IPS DF 6.9 (cell line): ENCODE measurements at regions not wholly inside any gene's neighbourhood (a gene's known extent, or its start where the extent isn't known, plus 50 kb on each side); places are given as distances from the start of the nearest gene placed in this dataset.

Source experiments
- DNase-seq: peaks from one replicate; pipeline ENCODE4 v3.0.0-alpha.2; 2013; ENCODE audit warnings: low read depth, low spot score
- H3K27ac ChIP-seq: one replicate; pipeline ENCODE4 v1.5.1; 2013; ENCODE audit warnings: low read length, control low read depth
- H3K27me3 ChIP-seq: 2 replicates; pipeline ENCODE4 v1.6.1; 2013; ENCODE audit warnings: mild to moderate bottlenecking, low read length; ENCODE audit not compliant: control insufficient read depth, insufficient read depth
- H3K36me3 ChIP-seq: 2 replicates; pipeline ENCODE4 v1.6.1; 2013; ENCODE audit warnings: low read length; ENCODE audit not compliant: control insufficient read depth, insufficient read depth
- H3K4me1 ChIP-seq: 2 replicates; pipeline ENCODE4 v1.6.1; 2013; ENCODE audit warnings: low read length; ENCODE audit not compliant: control insufficient read depth, insufficient read depth
- H3K4me3 ChIP-seq: 2 replicates; pipeline ENCODE4 v1.5.1; 2013; ENCODE audit warnings: mild to moderate bottlenecking, low read length
- H3K9me3 ChIP-seq: 2 replicates; pipeline ENCODE4 v1.6.1; 2013; ENCODE audit warnings: low read length, inconsistent platforms; ENCODE audit not compliant: control insufficient read depth, insufficient read depth
- WGBS: extraction: QIAGEN DNeasy Blood & Tissue Kit; methylation state at CpG from one replicate; pipeline ENCODE4 v1.1.7; 2013; ENCODE audit warnings: mixed read lengths, missing lambda C conversion rate; ENCODE audit not compliant: insufficient read length, insufficient coverage; 5-methylcytosine and 5-hydroxymethylcytosine counted together

DNA sequence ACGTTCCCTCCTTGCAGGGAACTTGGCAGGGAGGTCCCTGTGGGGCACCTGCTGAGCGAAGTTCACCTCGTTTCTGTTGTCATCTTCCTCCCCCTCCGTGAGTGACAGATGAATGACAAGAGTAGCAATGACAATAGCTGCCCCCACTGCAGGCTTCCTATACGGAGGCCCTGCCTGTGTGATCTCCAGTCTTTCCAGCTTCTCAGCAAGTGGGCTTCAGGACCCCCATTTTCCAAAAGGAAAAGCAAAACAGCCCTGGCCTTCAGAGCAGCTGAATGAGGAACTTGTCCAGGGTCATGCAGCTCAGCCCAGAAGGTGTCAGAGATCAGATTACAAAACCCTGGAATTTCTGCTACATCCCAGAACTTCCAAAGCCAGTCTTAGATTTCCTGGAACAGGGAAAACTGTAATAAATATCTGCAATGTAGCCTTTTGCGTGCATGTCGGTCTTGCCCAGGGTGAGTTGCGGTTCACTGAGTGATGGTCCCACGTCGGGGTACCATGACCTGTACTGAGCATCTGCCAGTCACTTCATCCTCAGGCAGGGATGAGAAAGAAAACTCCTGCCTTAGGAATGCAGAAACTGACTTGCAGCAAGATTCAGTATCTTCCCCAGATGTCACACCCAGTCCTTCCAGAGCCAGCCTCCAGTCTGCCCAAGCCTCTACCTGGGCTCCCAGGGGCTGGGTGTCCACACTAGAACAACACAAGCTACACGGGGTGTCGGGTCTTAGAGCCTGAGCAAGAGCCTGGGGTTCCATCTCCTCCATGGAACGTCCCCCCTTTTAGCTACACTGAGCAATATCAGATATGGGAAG, 1457.0 kb downstream of the BRD1 start:
- Histone ChIP-seq H3K4me3 (no peak overlapping the region), H3K27me3 (no peaks in the 10 kb centered on the region), H3K27ac (no peak overlapping the region), H3K4me1 (no peaks in the 10 kb centered on the region), H3K9me3 (peaks cover 22% of the 10 kb centered on the region), H3K36me3 (no peaks in the 10 kb centered on the region)
- WGBS = no CpG with 5 or more reads among the region's 13 CpGs
- no peak for DNase-seq

DNA sequence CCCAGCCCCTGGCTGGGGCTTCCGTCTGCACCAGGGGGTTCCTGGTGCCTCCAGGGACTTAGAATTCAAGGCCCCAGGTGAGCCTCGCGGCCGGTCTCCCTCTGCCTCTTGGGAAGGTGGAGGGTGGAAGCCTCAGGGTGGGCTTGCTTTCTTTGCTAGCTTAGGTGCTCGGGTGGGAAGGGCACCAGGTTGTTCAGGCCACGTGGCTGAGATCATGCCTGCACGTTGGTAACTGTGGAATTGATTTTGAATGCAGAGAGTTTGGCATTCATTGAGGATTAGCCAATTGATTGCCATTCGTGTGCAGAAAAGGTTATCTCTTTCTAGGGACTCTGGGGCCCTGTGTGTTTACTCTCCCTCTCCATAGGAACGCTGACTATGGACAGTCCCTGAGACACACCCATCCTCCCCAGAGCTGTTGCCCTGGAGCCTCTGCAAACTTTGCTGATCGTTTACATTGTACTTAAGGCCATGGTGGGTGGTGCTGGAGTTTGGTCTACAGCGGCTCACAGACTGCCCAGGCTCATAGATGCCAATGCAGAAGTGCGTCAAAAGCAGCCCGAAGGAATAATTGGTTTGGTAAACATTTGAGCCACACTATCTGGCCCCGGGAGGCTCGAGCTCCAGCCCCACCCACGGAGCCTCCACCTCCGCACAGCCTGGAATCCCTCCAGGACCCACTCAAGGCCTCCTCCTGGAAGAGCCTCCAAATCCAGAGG, 1457.7 kb downstream of the BRD1 start:
- no peak overlapping the region for H3K27ac ChIP-seq
- H3K4me3 ChIP-seq = no peak overlapping the region
- peaks cover 20% of the 10 kb centered on the region for H3K9me3 ChIP-seq
- no CpG with 5 or more reads among the region's 17 CpGs for WGBS
- no peaks in the 10 kb centered on the region for H3K27me3 ChIP-seq
- no peaks in the 10 kb centered on the region for H3K36me3 ChIP-seq
- no peaks in the 10 kb centered on the region for H3K4me1 ChIP-seq
- DNase-seq = no peak

DNA sequence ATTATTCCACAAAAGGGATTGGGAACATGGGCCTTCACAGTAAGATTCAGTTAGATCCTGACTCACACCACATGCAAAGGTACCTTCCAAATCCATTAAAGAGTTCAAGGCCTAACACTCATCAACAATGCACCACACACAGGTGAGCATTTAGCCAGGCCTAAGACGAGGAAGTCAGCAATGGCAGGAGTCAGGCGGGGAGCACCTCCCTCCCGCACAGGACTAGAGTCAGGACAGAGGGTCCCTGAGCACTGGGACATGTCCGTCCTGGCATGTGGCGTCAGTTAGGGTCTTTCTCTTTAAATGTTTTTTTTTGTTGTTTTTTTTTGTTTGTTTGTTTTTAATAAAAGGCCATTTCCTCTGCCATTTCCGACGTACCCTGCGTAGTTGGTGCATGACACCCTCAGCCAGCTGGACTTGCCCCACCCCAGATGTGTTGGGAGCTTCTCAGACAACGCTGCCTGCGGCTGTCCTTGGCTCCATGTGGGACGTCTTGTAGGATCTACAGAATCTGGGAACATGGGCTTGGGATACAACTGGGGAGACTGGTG, 1458.6 kb downstream of the BRD1 start:
- WGBS = no CpG with 5 or more reads among the region's 11 CpGs
- DNase-seq = no peak
- Histone ChIP-seq H3K4me3 (no peak overlapping the region), H3K9me3 (peaks cover 20% of the 10 kb centered on the region), H3K4me1 (no peaks in the 10 kb centered on the region), H3K36me3 (no peaks in the 10 kb centered on the region), H3K27ac (no peak overlapping the region), H3K27me3 (no peaks in the 10 kb centered on the region)

DNA sequence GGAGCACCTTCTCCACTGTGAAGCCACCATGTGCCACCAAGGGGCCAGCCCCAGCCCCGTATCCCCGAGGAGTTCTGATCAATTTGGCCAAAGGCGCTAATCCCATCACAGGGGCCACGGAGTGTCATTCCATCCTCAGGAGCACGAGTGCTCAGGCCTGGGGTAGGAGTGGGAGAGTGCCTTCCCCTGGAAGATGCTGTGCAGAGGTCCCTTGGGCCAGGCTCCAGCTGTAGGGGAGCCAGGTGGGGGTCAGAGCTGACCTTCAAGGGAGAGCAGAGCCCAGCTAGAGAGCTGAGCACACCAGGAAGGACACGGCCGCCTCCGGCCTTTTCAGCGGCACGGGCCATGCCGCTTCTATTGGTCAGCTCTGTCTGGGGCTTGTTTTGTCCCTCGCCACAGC, 1459.9 kb downstream of the BRD1 start:
- H3K4me1 ChIP-seq = no peaks in the 10 kb centered on the region
- DNase-seq = no peak
- WGBS = no CpG with 5 or more reads among the region's 12 CpGs
- H3K9me3 ChIP-seq = peaks cover 28% of the 10 kb centered on the region
- H3K4me3 ChIP-seq = no peak overlapping the region
- H3K27ac ChIP-seq = no peak overlapping the region
- H3K36me3 ChIP-seq = no peaks in the 10 kb centered on the region
- no peaks in the 10 kb centered on the region for H3K27me3 ChIP-seq

DNA sequence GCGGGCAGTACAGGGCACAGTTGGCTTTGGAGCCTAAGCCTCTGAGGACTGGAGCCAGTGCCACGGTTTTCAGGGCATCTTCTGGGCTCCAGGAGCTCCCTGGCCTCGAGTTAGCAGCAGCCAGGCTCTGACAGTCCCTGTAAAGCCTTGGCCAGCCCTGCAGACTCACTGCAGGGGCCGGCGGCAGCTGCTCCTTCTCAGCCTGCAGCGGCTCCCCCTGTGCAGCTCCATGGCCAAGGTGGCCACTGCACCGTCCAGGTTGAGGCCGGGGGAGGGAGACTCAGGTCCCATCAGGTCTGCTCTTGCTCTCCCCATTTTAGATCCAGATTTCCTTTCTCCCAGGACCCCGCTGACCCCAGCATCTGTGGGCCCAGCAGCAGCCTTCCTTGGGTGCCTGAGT, 1461.1 kb downstream of the BRD1 start:
- no CpG with 5 or more reads among the region's 9 CpGs for WGBS
- H3K27ac ChIP-seq = no peak overlapping the region
- H3K9me3 ChIP-seq = peaks cover 28% of the 10 kb centered on the region
- no peak overlapping the region for H3K4me3 ChIP-seq
- DNase-seq = no peak
- H3K27me3 ChIP-seq = no peaks in the 10 kb centered on the region
- no peaks in the 10 kb centered on the region for H3K4me1 ChIP-seq
- no peaks in the 10 kb centered on the region for H3K36me3 ChIP-seq

DNA sequence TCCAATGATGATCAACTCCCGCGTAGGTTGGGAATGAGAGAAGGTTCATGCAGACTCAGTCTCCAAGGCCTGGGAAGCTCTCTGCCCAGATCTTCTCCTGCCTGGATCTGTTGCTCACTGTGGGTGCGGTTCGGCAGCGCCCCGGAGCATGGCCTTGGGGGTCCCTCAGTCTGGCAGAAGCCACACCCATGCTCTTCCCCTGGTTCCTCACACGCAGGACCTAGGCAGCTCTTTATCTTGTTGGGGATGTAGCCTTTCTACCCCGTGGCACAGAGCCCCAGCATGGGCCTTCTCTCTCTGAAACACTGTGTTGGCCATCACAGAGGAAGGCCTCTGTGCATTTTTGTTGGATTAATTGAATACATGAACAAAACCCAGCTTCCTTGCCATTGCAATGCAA, 1461.6 kb downstream of the BRD1 start:
- no peak overlapping the region for H3K4me3 ChIP-seq
- DNase-seq = no peak
- no CpG with 5 or more reads among the region's 8 CpGs for WGBS
- H3K27ac ChIP-seq = no peak overlapping the region
- H3K4me1 ChIP-seq = no peaks in the 10 kb centered on the region
- no peaks in the 10 kb centered on the region for H3K36me3 ChIP-seq
- peaks cover 28% of the 10 kb centered on the region for H3K9me3 ChIP-seq
- H3K27me3 ChIP-seq = no peaks in the 10 kb centered on the region

DNA sequence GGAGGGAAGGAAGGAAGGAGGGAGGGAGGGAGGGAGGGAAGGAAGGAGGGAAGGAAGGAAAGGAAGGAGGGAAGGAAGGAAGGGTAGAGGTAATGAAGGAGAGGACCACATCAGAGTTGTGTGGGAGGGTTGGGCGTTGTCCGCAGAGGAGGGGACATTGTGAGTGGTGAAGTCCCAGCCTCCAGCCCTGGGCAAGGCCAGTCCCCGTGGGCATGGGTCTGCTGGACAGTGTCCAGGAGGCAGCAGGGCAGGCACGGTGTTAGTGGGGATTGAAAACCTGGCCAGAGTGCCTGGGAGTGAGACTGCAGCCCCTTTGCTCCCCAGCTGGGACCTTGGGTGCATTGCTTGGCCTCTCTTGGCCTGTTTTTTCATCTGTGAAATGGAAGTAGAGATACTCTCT, 1462.3 kb downstream of the BRD1 start:
- Histone ChIP-seq H3K27me3 (no peaks in the 10 kb centered on the region), H3K4me1 (no peaks in the 10 kb centered on the region), H3K9me3 (peaks cover 25% of the 10 kb centered on the region), H3K36me3 (no peaks in the 10 kb centered on the region), H3K27ac (no peak overlapping the region), H3K4me3 (no peak overlapping the region)
- DNase-seq = no peak
- WGBS = no CpG with 5 or more reads among the region's 4 CpGs

DNA sequence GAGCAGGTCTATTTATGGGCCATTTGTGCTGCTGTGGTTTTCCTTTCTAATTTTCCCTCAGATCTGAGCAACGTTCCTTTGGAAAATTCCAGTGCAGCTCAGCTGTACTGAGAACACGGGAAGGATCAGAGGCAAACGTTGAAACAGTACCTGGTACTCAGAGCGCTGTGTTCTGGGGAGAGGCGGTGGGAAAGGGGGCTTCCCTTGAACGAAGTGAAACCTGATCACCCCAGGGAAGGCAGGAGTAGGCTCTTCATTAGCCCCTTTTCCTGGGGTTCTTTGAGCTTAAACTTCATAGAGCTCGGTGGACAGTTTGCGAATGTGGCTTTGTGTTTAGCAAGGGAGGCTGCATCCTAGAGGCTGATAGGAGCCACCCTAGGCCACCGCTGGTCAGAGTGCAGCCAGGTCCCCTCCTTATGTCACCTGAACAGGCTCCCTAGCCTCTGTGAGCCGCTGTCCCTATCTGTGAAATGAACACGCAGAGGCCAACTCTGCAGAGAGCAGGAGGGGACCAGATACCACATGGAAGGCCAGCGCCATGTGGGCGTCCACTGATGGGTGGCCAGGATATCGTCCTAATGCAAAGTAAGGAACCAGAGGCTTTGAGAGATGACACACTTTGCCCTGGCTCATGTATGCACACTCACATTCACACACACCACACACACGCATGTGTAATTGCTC, 1464.8 kb downstream of the BRD1 start:
- DNase-seq = no peak
- H3K4me3 ChIP-seq = no peak overlapping the region
- WGBS = no CpG with 5 or more reads among the region's 15 CpGs
- no peaks in the 10 kb centered on the region for H3K4me1 ChIP-seq
- H3K36me3 ChIP-seq = no peaks in the 10 kb centered on the region
- no peaks in the 10 kb centered on the region for H3K27me3 ChIP-seq
- peaks cover 29% of the 10 kb centered on the region for H3K9me3 ChIP-seq
- no peak overlapping the region for H3K27ac ChIP-seq

DNA sequence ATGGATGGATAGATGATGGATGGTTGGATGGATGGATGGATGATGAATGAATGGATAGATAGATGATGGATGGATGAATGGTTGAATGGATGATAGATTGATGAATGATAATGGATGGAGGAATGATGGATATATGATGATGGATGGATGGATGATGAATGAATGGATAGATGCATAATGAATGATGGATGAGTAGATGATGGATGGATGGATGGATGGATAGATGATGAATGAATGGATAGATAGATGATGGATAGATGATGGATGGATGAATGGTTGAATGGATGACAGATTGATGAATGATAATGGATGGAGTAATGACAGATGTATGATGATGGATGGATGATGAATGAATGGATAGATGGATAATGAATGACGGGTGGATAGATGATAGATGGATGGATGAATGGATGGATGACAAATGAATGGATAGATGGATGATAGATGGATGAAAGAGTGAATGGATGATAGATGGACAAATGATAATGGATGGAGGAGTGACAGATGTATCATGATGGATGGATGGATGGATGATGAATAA, 1466.5 kb downstream of the BRD1 start:
- DNase-seq = no peak
- H3K4me3 ChIP-seq = no peak overlapping the region
- 100% methylated on average over 1 of the region's 1 CpG for WGBS
- no peak overlapping the region for H3K27ac ChIP-seq
- H3K36me3 ChIP-seq = no peaks in the 10 kb centered on the region
- peaks cover 31% of the 10 kb centered on the region for H3K9me3 ChIP-seq
- H3K27me3 ChIP-seq = no peaks in the 10 kb centered on the region
- H3K4me1 ChIP-seq = no peaks in the 10 kb centered on the region

DNA sequence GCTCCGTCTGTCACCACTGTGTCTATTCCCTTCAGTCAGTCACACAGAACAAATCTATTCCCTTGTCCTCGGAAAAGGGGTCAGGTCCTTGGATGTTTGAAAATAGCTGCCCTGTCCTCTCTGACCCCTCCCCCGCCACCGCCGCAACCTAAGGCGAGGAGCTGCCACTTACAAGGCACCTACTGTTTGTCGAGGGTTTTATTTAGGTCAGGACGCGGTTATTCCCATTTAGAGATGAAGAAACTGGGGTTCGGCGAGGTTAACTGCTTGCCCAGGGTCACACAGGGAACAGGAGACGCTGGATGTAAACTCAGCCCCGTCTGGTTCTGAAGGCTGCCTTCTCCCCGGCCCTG, 1468.1 kb downstream of the BRD1 start:
- H3K27me3 ChIP-seq = no peaks in the 10 kb centered on the region
- H3K9me3 ChIP-seq = peaks cover 28% of the 10 kb centered on the region
- WGBS = no CpG with 5 or more reads among the region's 14 CpGs
- DNase-seq = no peak
- no peaks in the 10 kb centered on the region for H3K36me3 ChIP-seq
- H3K27ac ChIP-seq = no peak overlapping the region
- no peak overlapping the region for H3K4me3 ChIP-seq
- H3K4me1 ChIP-seq = no peaks in the 10 kb centered on the region
